ENCODE measurements at regions not wholly inside any gene's neighbourhood (a gene's known extent, or its start where the extent isn't known, plus 50 kb on each side); places are given as distances from the start of the nearest gene placed in this dataset.
"Not testable (repeated sequence)": the region's sequence is repeated elsewhere in the genome, so short reads cannot be mapped to it uniquely, and the experiment has no call there.

- not testable (repeated sequence) for TF ChIP-seq POLR2A (IDR thresholded peaks at IDR 0.05; ENCODE audit: extremely low read depth, insufficient read length); CTCF (IDR thresholded peaks at IDR 0.05; ENCODE audit: low read depth, low read length)
Observed at GRCh38 chr2:64896572-64896971, 92.6 kb upstream of the SLC1A4 start.

Measured in NB4 (cell line).